HG02852 (cell line): ENCODE measurements at regions not wholly inside any gene's neighbourhood (a gene's known extent, or its start where the extent isn't known, plus 50 kb on each side); places are given as distances from the start of the nearest gene placed in this dataset.
"Not testable (repeated sequence)": the region's sequence is repeated elsewhere in the genome, so short reads cannot be mapped to it uniquely, and the experiment has no call there.

Experiments
- ATAC-seq: cut with Tn5 transposase; IDR thresholded peaks from one replicate; pipeline ENCODE4 v1.9.1; 2021; ENCODE audit warnings: mild to moderate bottlenecking, moderate library complexity; ENCODE audit not compliant: unreplicated experiment

DNA sequence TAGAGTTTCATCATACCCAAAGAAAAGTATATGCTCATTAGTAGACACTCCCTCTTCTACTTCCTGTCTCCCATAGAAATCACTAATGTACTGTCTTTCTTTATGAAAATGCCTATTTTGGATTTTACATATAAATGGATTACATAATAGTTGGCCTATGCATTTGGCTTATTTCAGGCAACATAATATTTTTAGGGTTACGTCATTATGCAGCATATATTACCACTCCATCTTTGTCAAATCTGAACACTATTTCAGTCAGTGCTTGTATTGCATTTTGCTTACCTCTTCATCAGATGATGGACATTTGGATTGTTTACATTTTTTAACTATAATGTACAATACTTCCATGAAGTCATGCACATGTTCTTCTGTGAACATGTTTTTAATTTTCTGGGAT, 1406.1 kb downstream of the LRFN5 start:
- no peak for ATAC-seq

- ATAC-seq = no peak
Observed at GRCh38 chr14:43005807-43006206, 1399.1 kb downstream of the LRFN5 start.

DNA sequence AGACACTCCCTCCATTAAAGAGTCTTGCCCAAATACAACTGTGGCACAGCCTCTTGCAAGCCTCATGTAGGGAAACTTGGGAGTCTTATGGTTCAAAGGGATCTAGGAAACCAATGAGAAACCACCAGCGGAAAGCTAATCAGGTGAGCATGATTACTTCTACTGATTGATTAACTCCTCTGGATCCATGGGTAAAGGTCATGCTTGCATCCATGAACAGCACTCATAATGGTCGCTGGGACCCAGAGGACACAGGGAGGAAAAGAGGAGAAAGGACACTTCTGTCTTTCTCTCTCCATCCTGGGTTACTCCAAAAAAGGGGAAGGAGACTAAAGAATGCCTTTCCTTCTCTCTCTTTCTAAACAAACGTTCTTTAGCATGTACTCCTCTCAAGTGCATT, 1397.2 kb downstream of the LRFN5 start:
- ATAC-seq = no peak

DNA sequence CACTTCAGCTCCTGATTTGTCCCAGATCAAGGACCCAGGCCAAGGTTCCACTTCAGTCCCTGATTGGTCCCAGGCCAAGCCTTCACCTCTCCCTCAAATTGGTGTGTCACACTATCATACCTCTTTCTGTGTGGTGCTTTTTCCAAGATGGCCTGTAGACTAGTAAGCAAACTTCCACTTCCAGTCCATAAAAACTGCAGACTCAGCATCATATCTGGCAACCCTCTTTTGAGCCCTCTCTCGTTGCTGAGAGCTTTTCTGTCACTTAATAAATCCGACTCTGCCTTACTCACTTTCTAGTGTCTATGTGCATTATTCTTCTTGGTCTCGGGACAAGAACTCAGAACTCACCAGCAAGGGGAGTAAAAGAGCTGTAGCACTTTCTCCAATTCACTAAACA, 1395.1 kb downstream of the LRFN5 start:
- no peak for ATAC-seq

GRCh38 chr14:42994051-42994736, 1387.5 kb downstream of the LRFN5 start:
- ATAC-seq = no peak

GRCh38 chr14:42992930-42993329, 1386.3 kb downstream of the LRFN5 start:
- no peak for ATAC-seq

GRCh38 chr14:42980419-42980818, 1373.7 kb downstream of the LRFN5 start:
- ATAC-seq = no peak

GRCh38 chr14:42973171-42973570, 1366.5 kb downstream of the LRFN5 start:
- not testable (repeated sequence) for ATAC-seq

DNA sequence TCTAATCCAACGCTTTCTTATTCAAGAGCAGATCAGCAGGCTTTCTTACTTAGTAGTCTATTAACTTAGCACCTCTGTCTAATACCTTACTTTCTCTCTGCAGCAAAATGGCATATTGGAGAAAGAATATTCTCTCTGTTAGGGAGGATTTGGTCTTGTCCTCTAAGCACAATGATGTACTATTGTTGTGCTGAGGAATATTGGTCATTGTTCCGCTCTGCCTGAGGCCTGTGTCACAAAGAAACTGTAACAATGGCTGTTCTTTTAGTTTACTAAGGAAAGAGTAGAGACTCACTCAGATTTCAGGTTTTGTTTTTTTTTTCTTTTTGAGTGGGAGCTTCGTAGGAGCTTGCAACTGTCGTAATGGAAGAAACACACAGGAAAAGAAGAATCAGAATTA, 1358.8 kb downstream of the LRFN5 start:
- no peak for ATAC-seq

GRCh38 chr14:42961509-42961908, 1354.8 kb downstream of the LRFN5 start:
- ATAC-seq = no peak

DNA sequence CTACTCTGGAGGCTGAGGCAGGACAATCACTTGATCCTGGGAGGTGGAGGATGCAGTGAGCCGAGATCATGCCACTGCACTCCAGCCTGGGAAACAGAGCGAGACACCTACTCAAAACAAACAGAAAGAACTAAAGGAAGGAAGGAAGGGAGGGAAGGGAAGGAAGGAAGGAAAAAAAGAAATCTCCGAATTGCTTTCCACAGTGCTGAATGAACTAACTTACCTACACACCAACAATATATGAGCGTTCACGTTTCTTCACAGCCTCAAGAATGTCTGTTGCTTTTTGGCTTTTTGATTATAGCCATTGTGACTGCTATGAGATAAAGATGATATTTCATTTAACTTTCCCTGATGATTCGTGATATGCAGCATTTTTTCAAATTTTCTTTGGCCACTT, 1343.7 kb downstream of the LRFN5 start:
- ATAC-seq = no peak

GRCh38 chr14:42947991-42948390, 1341.3 kb downstream of the LRFN5 start:
- ATAC-seq = no peak

- no peak for ATAC-seq
Observed at GRCh38 chr14:42944284-42944683, 1337.6 kb downstream of the LRFN5 start.

GRCh38 chr14:42931308-42931707, 1324.6 kb downstream of the LRFN5 start:
- ATAC-seq = no peak

- no peak for ATAC-seq
Observed at GRCh38 chr14:42929806-42930480, 1323.3 kb downstream of the LRFN5 start.

- no peak for ATAC-seq
Observed at GRCh38 chr14:42927313-42927712, 1320.6 kb downstream of the LRFN5 start.

DNA sequence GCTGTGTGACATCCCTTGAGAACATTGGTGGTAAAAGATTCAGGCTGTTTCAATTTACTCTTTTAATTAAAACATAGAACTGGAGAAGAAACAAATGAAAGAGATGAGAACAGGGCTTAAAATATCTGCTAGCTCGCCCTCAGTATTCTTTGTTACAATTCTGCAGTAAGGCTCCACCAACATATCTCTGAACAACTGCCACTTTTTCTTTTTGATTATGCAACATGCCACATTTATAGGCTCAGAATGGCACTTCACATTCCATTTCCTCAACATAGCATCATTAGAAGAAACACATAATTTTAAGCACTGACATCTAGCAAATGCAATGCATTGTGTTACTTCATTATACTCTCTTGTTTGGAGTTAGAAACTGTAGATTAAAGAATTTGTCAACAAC, 1315.2 kb downstream of the LRFN5 start:
- ATAC-seq = no peak

DNA sequence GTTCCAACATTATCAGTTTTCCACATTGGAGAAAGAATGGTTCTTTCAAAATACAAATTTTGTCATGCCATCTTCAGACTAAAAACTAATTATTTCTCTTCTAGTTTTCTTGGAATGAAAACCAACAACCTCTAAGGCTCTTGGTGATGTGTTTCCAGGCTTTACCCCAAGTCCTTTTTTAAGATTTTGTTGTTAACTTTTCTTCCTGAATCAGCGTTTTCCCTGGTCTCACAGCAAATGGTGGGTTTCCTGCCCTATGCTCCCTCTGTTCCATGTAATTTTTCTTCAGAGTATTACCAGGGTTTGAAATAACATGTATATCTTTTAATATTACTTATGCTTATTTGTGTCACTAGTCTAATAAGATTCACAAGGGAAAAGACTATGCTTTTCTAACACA, 1311.9 kb downstream of the LRFN5 start:
- no peak for ATAC-seq

DNA sequence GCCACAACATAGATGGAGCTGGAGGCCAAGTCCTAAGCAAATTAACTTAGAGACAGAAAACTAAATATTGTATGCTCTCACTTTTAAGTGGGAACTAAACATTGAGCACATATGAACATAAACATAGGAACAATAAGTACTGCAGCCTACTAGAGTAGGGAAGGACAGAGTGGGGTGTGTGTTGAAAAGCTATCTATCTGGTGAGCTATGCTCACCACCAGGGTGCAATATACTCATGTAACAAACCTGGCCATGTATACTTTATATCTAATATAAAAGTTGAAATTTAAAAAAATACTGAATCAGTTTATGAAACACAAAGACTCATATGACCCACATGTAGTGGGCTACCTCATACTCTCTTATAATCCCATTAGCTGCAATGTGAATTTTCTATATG, 1305.0 kb downstream of the LRFN5 start:
- no peak for ATAC-seq

DNA sequence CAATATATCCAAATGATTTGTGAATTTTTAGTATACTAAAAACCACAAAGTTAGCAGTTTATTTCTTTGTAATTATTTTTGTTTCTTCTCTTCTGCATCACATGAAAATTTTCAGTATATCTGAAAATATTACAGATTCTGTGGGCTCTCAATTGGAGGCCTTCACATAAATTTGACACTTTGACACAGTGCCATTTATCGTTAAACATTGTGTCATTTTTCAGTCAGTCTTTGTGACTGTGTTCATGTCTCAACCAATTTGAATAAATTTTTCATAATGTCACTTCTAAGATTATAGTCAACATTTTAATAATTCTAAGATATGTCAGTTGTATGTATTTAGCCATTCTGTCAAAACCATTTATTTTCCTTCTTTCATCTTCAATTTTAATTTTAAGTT, 1303.0 kb downstream of the LRFN5 start:
- ATAC-seq = no peak

GRCh38 chr14:42893183-42893582, 1286.5 kb downstream of the LRFN5 start:
- no peak for ATAC-seq

DNA sequence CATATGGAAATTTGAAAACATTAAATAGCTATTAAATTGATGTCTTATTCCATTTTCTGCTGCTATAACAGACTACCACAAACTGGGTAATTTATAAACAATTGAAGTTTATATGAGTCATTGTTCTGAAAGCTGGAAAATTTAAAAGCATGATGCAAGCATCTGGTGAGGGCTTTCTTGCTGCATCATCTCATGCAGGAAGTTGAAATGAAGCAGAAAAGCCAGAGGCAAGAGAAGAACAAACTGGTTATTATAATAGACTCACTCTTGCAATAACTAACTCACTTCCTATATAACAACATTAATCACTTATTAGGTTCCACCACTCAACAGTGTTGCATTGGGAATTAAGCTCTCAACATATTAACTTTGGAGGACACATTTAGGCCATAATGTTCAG, 1277.4 kb downstream of the LRFN5 start:
- ATAC-seq = no peak

DNA sequence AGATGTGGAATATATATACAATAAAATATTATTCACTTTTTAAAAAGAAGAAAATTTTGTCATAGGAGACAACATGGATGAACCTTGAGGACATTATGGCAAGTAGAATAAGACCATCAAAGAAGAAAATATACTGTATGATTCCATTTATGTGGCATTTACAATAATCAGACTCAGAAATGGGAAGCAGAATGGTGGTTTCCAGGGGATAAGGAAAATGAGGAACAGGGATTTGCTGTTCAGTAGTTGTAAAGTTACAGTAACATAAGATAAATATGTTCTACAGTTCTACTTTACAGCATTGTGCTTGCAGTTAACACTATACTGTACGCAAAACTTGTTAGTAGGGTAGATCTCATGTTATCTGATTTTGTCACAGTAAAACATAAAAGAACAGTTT, 1271.0 kb downstream of the LRFN5 start:
- ATAC-seq = no peak
